NCI-H446 (cell line): ENCODE measurements at regions not wholly inside any gene's neighbourhood (a gene's known extent, or its start where the extent isn't known, plus 50 kb on each side); places are given as distances from the start of the nearest gene placed in this dataset.
"Not testable (repeated sequence)": the region's sequence is repeated elsewhere in the genome, so short reads cannot be mapped to it uniquely, and the experiment has no call there.

Experiments
- DNase-seq, 2 experiments: peaks; one replicate each; lab custom pipeline; 2025; lab: John Stamatoyannopoulos, UW

- DNase-seq: not testable (repeated sequence)
Measured at GRCh38 chr4:147246528-147246927, 234.4 kb upstream of the EDNRA start.

DNA sequence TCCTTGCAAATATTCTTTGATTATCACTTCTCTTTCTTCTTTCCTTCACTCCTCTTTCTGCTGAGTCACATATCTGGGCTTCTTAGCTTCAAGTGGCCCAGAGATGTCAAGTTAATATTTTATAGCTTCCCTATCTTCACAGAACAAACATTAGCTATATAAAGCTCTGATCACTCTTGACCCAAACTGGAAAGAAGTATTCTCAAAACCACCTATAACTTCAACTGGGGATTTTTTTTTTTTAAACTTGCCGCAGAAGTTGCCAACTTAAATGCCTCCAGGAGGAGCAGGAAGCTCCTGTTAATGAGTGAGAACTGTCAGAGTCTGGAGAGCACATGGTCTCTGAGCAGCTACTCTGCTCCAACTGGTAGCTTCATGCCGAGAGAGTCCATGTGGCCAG is 233.3 kb upstream of the EDNRA start:
- DNase-seq: no peak

- DNase-seq: no peak
Measured at GRCh38 chr4:147250062-147250461, 230.8 kb upstream of the EDNRA start.

DNA sequence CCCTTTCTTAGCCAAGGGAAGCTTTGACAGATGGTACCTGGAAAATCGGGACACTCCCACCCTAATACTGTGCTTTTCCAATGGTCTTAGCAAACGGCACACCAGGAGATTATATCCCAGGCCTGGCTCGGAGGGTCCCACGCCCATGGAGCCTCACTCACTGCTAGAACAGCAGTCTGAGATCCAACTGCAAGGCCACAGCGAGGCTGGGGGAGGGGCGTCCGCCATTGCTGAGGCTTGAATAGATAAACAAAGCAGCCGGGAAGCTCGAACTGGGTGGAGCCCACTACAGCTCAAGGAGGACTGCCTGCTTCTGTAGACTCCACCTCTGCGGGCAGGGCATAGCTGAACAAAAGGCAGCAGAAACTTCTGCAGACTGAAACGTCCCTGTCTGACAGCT is 225.6 kb upstream of the EDNRA start:
- DNase-seq: not testable (repeated sequence)

- not testable (repeated sequence) for DNase-seq
Measured at GRCh38 chr4:147259271-147259670, 221.6 kb upstream of the EDNRA start.

- DNase-seq: no peak
Measured at GRCh38 chr4:147284256-147284835, 196.6 kb upstream of the EDNRA start.

DNA sequence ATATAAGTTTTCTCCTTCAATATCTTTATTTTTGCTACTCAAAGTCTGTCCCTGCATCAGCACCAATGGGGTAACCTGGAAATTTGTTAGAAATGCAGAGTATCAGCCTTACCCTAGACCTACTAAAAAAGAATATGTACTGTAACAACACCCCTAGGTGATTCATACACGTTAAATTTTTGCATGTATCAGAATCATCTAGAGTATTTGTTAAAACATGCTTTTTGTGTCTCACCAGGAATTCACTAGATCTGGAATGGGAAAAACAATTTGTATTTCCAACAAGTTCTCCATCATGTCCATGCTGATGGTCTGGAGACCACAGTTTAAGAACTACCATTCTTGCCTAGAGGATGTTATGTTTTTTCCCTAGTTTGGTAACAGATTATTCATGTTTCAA is 196.0 kb upstream of the EDNRA start:
- no peak for DNase-seq

- no peak for DNase-seq
Measured at GRCh38 chr4:147285751-147286150, 195.1 kb upstream of the EDNRA start.

DNA sequence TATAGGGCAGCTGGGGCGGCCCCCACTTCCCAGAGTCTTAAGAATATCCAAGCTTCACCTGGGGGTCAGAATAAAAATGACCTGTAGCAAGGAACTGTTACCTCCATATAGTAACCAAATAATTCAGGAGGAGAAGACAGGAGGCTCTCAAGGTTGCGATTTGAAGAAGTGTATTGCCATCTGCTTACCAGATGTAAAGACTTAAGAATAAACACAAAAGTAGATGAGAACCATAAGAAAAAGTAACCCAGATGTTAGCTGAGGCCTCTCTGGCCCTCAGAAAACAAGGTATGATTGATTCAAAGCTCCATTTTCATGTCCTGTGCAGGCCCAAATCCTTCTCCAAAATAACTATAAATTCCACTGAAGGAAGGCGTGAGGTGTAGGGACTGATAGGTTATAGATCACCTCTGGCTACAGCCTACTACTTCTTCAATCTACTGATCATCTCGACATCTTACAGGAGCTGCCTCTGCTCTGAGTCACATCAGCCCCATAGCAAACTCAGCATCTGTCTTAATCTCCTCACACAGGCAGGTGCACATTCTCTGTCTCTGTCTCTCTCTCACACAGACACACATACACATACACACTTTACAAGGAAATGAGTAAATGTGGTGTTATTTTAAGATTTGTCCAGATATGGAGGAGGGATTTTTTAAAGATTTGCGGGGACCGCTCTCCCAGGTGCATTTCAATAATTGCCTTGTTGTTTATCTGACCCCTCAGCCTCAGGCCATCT is 193.9 kb upstream of the EDNRA start:
- no peak for DNase-seq

DNA sequence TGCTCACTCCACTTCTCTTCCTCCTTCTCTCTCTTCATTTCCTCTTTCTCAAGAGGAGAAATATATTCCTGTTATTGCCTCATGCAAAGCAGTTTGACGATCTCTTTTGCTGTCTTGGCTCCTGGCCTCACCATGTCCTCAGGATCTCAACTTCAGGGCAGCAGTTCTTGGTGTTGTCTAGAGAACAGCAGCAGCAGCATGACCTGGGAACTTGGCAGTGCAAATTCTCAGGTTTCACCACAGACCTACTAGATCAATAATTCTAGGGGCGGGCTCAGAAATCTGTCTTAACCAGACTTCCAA is 193.4 kb upstream of the EDNRA start:
- no peak for DNase-seq

DNA sequence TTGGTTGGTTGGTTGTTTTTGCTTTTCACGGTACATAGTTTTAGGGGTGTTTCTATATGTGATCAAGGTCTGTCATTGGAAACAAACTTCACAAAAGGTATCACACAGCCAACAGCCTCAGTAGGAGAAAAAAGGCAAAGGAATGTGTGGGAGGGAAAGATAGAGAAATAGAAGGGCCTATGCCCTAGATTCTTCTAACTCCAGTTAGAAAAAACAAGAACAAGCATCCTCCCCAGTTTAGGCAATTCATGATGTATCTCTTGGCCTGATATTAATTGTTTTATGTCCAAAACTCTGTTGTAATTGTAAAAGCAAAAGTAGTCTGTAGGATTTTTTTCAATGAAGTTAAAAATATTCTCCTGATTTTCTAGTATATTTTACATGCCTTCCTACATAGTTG is 192.4 kb upstream of the EDNRA start:
- DNase-seq: no peak

GRCh38 chr4:147289181-147289580 is 191.7 kb upstream of the EDNRA start:
- no peak for DNase-seq

DNA sequence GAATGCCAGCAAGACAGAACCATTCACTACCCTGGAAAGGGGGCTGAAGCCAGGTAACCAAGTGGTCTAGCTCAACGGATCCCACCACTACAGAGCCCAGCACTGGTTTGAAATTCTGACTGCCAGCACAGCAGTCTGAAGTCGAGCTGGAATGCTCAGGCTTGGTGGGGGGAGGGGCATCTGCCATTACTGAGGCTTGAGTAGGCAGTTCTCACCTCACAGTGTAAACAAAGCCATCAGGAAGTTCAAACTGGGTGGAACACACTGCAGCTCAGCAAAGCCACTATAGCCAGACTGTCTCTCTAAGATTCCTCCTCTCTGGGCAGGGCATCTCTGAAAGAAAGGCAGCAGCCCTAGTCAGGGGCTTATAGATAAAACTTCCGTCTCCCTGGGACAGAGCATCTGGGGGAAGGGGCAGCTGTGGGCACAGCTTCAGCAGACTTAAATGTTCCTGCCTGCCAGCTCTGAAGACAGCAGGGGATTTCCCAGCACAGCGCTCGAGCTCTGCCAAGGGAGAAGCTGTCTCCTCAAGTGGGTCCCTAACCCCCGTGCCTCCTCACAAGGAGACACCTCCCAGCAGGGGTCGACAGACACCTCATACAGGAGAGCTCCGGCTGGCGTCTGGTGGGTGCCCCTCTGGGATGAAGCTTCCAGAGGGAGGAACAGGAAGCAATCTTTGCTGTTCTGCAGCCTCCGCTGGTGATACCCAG is 188.1 kb upstream of the EDNRA start:
- DNase-seq: not testable (repeated sequence)

- not testable (repeated sequence) for DNase-seq
Measured at GRCh38 chr4:147293314-147293677, 187.6 kb upstream of the EDNRA start.

DNA sequence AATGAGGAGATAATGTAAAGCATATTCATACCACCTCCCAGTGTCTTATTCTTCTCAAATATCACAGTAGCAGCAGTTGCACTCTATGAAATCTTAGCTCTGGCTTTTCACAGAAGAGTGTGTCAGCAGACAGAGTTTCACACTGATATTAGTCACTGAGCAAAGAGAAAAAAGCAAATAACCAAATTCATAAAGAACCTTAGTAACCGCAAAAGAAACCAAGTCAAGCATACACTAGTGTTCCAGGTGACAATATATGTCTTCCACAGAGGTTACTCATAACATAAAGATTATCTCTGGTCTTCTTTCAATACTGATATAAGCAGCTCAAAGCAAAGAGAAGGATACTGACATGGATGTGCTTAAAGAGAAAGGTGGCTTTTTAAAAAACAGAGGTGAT is 181.7 kb upstream of the EDNRA start:
- DNase-seq: no peak

GRCh38 chr4:147303174-147303872 is 177.6 kb upstream of the EDNRA start:
- DNase-seq: no peak

GRCh38 chr4:147303873-147304229 is 177.0 kb upstream of the EDNRA start:
- DNase-seq: no peak

DNA sequence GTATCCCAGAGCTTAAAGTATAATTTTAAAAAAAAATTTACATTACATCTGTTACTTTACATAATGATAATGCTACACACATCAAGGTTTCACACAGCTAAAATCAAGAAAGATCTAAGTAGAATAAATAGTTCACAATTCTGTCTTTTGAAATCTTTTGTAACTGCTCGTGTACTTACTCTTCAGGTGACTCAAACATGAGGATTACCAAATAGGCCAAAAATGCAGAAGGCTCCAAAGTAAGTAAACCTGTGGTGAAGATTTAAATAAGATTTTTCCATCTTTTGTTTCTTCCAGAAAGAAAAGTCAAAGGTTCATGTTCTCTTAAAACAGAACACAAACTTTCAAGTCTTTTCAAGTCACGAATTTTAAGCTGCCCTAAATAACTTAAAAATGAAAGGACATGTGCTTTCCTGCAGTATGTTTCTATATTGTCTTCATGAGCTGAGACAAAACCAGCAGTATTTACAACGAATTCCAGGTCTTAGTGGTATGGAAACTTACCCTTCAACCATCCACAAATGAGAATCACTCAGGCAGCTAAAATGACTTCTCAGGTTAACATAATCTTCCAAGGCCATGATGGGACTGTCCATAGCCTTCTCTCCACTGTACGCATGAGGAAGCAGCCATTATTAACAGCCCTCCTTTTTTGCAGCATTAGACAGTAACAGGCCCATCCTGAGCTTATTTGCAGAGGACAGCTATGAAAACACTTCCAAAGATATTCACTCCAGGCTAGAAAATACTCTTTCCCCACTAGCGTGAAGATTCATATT is 172.8 kb upstream of the EDNRA start:
- DNase-seq: no peak

GRCh38 chr4:147309434-147309833 is 171.5 kb upstream of the EDNRA start:
- no peak for DNase-seq

- DNase-seq: no peak
Measured at GRCh38 chr4:147310312-147310711, 170.6 kb upstream of the EDNRA start.

DNA sequence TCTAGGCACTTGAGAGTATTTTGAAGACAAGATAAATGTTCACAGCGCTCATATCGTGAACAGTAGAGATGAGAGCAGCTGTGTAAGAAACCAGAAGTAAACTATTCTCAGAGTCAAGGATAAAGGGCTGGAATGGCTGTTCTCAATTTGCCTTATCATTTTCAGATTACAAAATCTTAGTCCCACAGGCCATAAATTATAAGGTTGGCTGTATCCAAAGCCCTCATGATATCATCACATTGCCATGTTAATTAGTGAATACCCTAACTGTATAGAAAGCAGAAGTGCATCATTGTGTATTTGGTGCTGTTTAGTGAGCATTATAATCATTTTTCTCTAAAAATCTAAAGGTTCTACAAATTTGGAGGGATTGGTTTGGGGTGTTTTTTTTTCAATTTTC is 168.9 kb upstream of the EDNRA start:
- DNase-seq: no peak

DNA sequence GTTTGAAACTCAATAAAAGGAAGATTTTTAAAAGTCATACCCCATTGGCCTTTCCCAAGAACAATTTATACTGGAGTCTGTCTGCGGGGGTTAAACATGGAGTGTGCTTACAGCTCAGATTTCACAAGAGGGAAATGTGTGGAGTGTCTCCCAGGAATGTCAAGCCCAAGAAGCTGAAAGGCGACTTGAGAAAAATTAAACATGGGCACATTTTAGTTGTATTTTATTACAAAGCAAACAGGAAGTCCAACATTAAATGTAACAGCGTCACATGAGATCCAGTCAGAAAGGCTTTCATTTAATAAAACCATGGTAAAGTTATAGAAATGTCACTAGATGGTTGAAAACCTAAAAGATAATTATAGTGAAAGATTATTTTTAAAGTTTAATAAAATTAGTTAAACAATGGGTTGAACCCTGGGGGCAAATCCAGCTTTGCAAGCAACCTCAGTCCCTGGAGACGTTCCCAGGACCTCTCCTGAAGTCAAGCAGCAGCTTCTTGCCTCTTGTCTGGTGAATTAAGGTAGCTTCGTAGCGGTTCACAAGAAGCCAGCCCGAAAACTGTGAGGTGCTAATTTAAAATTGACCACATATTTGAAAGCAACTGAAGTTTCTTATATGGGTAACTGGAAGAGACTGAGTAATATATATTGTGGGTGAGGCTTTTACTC is 168.4 kb upstream of the EDNRA start:
- no peak for DNase-seq
